Neural cell (in vitro differentiated cells): ENCODE measurements at regions not wholly inside any gene's neighbourhood (a gene's known extent, or its start where the extent isn't known, plus 50 kb on each side); places are given as distances from the start of the nearest gene placed in this dataset.

Source experiments
- EP300 ChIP-seq: fragments of 450-650 bp; conservative IDR thresholded peaks from 2 replicates; pipeline ENCODE4 v1.6.1; 2014; ENCODE audit warnings: antibody characterized with exemption, mild to moderate bottlenecking, moderate library complexity; ENCODE audit not compliant: poor library complexity, severe bottlenecking
- EZH2 ChIP-seq: fragments of 200-600, 300-800 bp; shearing (Covaris generic), sonication (generic); IDR thresholded peaks from 2 replicates; pipeline ENCODE4 v1.6.1; 2014; ENCODE audit warnings: antibody characterized with exemption, low read length, borderline replicate concordance, mild to moderate bottlenecking; ENCODE audit not compliant: insufficient read depth, poor library complexity, severe bottlenecking
- SMC3 ChIP-seq: fragments of 450-650 bp; conservative IDR thresholded peaks from 2 replicates; pipeline ENCODE4 v1.6.1; 2014; ENCODE audit warnings: antibody characterized with exemption, mild to moderate bottlenecking, moderate library complexity; ENCODE audit not compliant: poor library complexity
- TF ChIP-seq, protein P1 (sequence below): fragments of 450-650 bp; IDR thresholded peaks from 2 replicates; pipeline ENCODE4 v1.5.1; 2014; ENCODE audit warnings: antibody characterized with exemption, mild to moderate bottlenecking, moderate library complexity; ENCODE audit not compliant: poor library complexity, severe bottlenecking

DNA sequence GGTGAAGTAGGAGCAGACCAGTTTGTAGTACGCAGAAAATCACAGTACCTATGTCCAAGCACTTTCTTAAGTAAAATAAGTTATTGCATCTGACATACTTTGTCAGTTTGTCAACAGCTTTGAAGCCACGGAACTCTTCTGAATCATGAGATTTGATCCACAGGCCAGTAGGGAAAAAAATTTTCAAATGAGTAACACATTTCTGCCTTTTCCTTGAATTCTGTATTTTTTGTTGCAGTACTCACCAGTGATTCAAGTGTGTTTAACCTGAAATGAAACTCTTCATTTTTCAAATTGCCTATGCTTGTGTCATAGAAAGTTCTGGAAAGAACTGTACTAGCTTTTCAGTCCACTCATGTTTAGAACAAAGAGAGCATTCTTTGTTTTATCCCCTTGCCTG, 337.7 kb downstream of the GATA3 start:
- TF ChIP-seq, protein P1, sequence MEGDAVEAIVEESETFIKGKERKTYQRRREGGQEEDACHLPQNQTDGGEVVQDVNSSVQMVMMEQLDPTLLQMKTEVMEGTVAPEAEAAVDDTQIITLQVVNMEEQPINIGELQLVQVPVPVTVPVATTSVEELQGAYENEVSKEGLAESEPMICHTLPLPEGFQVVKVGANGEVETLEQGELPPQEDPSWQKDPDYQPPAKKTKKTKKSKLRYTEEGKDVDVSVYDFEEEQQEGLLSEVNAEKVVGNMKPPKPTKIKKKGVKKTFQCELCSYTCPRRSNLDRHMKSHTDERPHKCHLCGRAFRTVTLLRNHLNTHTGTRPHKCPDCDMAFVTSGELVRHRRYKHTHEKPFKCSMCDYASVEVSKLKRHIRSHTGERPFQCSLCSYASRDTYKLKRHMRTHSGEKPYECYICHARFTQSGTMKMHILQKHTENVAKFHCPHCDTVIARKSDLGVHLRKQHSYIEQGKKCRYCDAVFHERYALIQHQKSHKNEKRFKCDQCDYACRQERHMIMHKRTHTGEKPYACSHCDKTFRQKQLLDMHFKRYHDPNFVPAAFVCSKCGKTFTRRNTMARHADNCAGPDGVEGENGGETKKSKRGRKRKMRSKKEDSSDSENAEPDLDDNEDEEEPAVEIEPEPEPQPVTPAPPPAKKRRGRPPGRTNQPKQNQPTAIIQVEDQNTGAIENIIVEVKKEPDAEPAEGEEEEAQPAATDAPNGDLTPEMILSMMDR = no peak
- no peak for TF ChIP-seq SMC3
- no peak for TF ChIP-seq EP300
- no peak for TF ChIP-seq EZH2
